ENCODE measurements at regions not wholly inside any gene's neighbourhood (a gene's known extent, or its start where the extent isn't known, plus 50 kb on each side); places are given as distances from the start of the nearest gene placed in this dataset.

GRCh38 chr2:83273322-83273721 is 1185.8 kb downstream of the SUCLG1 start:
- TF ChIP-seq CTCF (IDR thresholded peaks at IDR 0.05): no peak
- no peak for TF ChIP-seq POLR2A (IDR thresholded peaks at IDR 0.05)
- no peak for TF ChIP-seq EP300 (IDR thresholded peaks at IDR 0.05)

Measured in upper lobe of left lung (tissue), 4 donors.